GM23248 (cell line): ENCODE measurements at regions not wholly inside any gene's neighbourhood (a gene's known extent, or its start where the extent isn't known, plus 50 kb on each side); places are given as distances from the start of the nearest gene placed in this dataset.
"Not testable (repeated sequence)": the region's sequence is repeated elsewhere in the genome, so short reads cannot be mapped to it uniquely, and the experiment has no call there.

Experiments
- EZH2 ChIP-seq: fragments of 200-600 bp; sonication (generic); IDR thresholded peaks from 2 replicates; pipeline ENCODE4 v1.6.1; 2018; ENCODE audit warnings: antibody characterized with exemption, mild to moderate bottlenecking; ENCODE audit not compliant: insufficient read depth, poor library complexity, severe bottlenecking
- EZH2phosphoT487 ChIP-seq: fragments of 200-600 bp; sonication (generic); IDR thresholded peaks from 2 replicates; pipeline ENCODE4 v1.6.1; 2018; ENCODE audit warnings: antibody characterized with exemption, moderate library complexity, mild to moderate bottlenecking, low read depth; ENCODE audit not compliant: insufficient read depth

- TF ChIP-seq EZH2phosphoT487, EZH2: not testable (repeated sequence)
Observed at GRCh38 chr9:31572190-31572589, 812.3 kb upstream of the ACO1 start.
